ENCODE measurements at regions not wholly inside any gene's neighbourhood (a gene's known extent, or its start where the extent isn't known, plus 50 kb on each side); places are given as distances from the start of the nearest gene placed in this dataset.
"Not testable (repeated sequence)": the region's sequence is repeated elsewhere in the genome, so short reads cannot be mapped to it uniquely, and the experiment has no call there.

- DNase-seq (ENCODE audit: low spot score), result no peak
These were observed 207.7 kb downstream of the YTHDC2 start for GRCh38 chr5:113721171-113721570.

- no peak for DNase-seq (ENCODE audit: low spot score)
These were observed 209.5 kb downstream of the YTHDC2 start for GRCh38 chr5:113723021-113723420.

GRCh38 chr5:113735751-113736150, 222.3 kb downstream of the YTHDC2 start:
- no peak for DNase-seq (ENCODE audit: low spot score)

GRCh38 chr5:113742176-113742575, 228.7 kb downstream of the YTHDC2 start:
- DNase-seq (ENCODE audit: low spot score), result no peak

GRCh38 chr5:113742639-113743038, 229.1 kb downstream of the YTHDC2 start:
- DNase-seq (ENCODE audit: low spot score), result no peak

GRCh38 chr5:113748403-113748802, 234.9 kb downstream of the YTHDC2 start:
- no peak for DNase-seq (ENCODE audit: low spot score)

- no peak for DNase-seq (ENCODE audit: low spot score)
These were observed 235.8 kb downstream of the YTHDC2 start for GRCh38 chr5:113749334-113749733.

GRCh38 chr5:113753182-113753581, 239.7 kb downstream of the YTHDC2 start:
- DNase-seq (ENCODE audit: low spot score), result not testable (repeated sequence)

GRCh38 chr5:113755516-113755915, 242.0 kb downstream of the YTHDC2 start:
- no peak for DNase-seq (ENCODE audit: low spot score)

- no peak for DNase-seq (ENCODE audit: low spot score)
These were observed 244.0 kb downstream of the YTHDC2 start for GRCh38 chr5:113757508-113757907.

GRCh38 chr5:113759505-113759904, 246.0 kb downstream of the YTHDC2 start:
- DNase-seq (ENCODE audit: low spot score), result no peak

GRCh38 chr5:113760486-113760885, 247.0 kb downstream of the YTHDC2 start:
- DNase-seq (ENCODE audit: low spot score), result no peak

GRCh38 chr5:113761594-113761993, 248.1 kb downstream of the YTHDC2 start:
- no peak for DNase-seq (ENCODE audit: low spot score)

- DNase-seq (ENCODE audit: low spot score), result no peak
These were observed 250.9 kb downstream of the YTHDC2 start for GRCh38 chr5:113764382-113764781.

- not testable (repeated sequence) for DNase-seq (ENCODE audit: low spot score)
These were observed 253.3 kb downstream of the YTHDC2 start for GRCh38 chr5:113766827-113767226.

- no peak for DNase-seq (ENCODE audit: low spot score)
These were observed 257.2 kb downstream of the YTHDC2 start for GRCh38 chr5:113770648-113771047.

GRCh38 chr5:113771483-113771882, 258.0 kb downstream of the YTHDC2 start:
- no peak for DNase-seq (ENCODE audit: low spot score)

- no peak for DNase-seq (ENCODE audit: low spot score)
These were observed 262.7 kb downstream of the YTHDC2 start for GRCh38 chr5:113776168-113776567.

GRCh38 chr5:113776832-113777525, 263.5 kb downstream of the YTHDC2 start:
- DNase-seq (ENCODE audit: low spot score), result no peak

- DNase-seq (ENCODE audit: low spot score), result no peak
These were observed 264.7 kb downstream of the YTHDC2 start for GRCh38 chr5:113778147-113778546.

GRCh38 chr5:113788141-113788655, 274.7 kb downstream of the YTHDC2 start:
- no peak for DNase-seq (ENCODE audit: low spot score)

- no peak for DNase-seq (ENCODE audit: low spot score)
These were observed 276.3 kb downstream of the YTHDC2 start for GRCh38 chr5:113789769-113790168.

- no peak for DNase-seq (ENCODE audit: low spot score)
These were observed 279.3 kb downstream of the YTHDC2 start for GRCh38 chr5:113792806-113793205.

- DNase-seq (ENCODE audit: low spot score), result no peak
These were observed 281.5 kb downstream of the YTHDC2 start for GRCh38 chr5:113794981-113795380.
